ENCODE measurements at regions not wholly inside any gene's neighbourhood (a gene's known extent, or its start where the extent isn't known, plus 50 kb on each side); places are given as distances from the start of the nearest gene placed in this dataset.

DNA sequence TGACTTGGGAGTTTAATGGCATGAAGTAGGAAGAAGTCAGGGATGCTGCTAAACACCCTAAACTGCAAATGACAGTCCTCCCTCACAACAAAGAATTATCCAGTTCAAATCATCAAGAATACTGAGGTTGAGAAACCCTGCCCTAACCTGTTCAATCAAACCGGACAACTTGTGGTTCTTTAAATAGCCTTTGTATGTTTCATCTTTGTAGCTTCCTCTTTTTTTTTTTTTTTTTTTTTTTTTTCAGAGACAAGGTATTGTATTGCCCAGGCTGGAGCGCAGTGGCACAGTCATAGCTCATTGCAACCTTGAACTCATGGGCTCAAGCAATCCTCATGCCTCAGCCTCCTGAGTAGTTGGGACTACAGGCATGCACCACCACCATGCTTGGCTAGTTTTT lies 52.5 kb upstream of the TTC29 start:
- Histone ChIP-seq H3K36me3 (ENCODE audit: insufficient read depth, insufficient read length, low read length) (no peaks in the 10 kb centered on the region), H3K9ac (ENCODE audit: insufficient read length, low read depth) (no peak overlapping the region), H3K27me3 (ENCODE audit: insufficient read depth, insufficient read length) (no peaks in the 10 kb centered on the region), H3K4me3 (ENCODE audit: insufficient read length, low read depth) (no peak overlapping the region), H3K4me1 (ENCODE audit: insufficient read depth, insufficient read length) (no peaks in the 10 kb centered on the region), H3K9me3 (ENCODE audit: insufficient read depth, low read length) (no peaks in the 10 kb centered on the region)
- TF ChIP-seq SUZ12 (IDR thresholded peaks at IDR 0.05; ENCODE audit: extremely low read depth, insufficient read depth, insufficient read length) (no peak), YY1 (IDR thresholded peaks at IDR 0.05; ENCODE audit: insufficient read depth, insufficient read length) (no peak), ZNF274 (IDR thresholded peaks at IDR 0.05; ENCODE audit: low read depth, low read length) (no peak)
- DNase-seq (ENCODE audit: low read depth, low spot score) = no peak

DNA sequence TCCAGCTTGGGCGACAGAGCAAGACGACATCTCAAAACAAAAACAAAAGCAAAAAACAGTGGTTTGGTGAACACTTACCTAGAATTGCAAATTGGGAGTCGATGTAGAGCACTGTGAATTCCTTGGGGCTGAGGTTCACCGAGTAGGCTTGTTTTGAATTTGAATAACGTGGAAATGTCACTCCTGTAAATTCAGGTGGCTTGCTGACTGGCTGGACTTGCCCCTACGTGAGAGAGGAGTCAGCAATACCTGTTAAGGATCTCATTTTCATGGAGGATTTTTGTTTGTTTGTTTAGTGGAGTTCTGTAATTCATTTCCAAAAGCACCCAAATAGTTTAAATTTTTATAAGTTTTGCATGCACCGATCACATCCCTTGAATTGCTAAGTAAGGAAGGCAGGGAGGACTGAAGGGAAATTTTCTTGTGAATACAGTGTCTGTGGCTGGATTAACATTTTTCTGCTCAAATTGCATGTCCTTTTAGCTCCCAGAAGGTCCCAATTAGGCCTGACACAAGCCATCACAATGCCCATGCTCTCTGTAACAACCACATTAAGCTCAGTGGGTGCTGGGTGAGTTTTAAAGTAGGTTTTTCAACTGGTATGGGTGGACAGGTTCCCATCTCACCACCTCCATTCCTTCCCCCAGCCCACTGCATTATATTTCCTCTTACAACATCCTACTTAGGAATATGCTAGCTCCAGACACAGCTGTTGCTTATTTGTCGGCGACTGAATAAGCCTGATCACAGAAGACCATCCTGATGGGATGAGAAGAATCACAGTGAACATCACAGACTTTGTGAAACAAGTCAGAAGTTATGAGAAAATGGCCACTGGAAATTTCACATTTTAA lies 58.5 kb upstream of the TTC29 start:
- H3K36me3 ChIP-seq (ENCODE audit: insufficient read depth, insufficient read length, low read length) = no peaks in the 10 kb centered on the region
- DNase-seq (ENCODE audit: low read depth, low spot score) = no peak
- H3K9me3 ChIP-seq (ENCODE audit: insufficient read depth, low read length) = no peaks in the 10 kb centered on the region
- H3K27me3 ChIP-seq (ENCODE audit: insufficient read depth, insufficient read length) = no peaks in the 10 kb centered on the region
- no peak overlapping the region for H3K9ac ChIP-seq (ENCODE audit: insufficient read length, low read depth)
- H3K4me1 ChIP-seq (ENCODE audit: insufficient read depth, insufficient read length) = no peaks in the 10 kb centered on the region
- TF ChIP-seq YY1 (IDR thresholded peaks at IDR 0.05; ENCODE audit: insufficient read depth, insufficient read length) (no peak), SUZ12 (IDR thresholded peaks at IDR 0.05; ENCODE audit: extremely low read depth, insufficient read depth, insufficient read length) (no peak), ZNF274 (IDR thresholded peaks at IDR 0.05; ENCODE audit: low read depth, low read length) (no peak)
- no peak overlapping the region for H3K4me3 ChIP-seq (ENCODE audit: insufficient read length, low read depth)

GRCh38 chr4:147006229-147006628 lies 60.6 kb upstream of the TTC29 start:
- Histone ChIP-seq H3K36me3 (ENCODE audit: insufficient read depth, insufficient read length, low read length) (no peaks in the 10 kb centered on the region), H3K9me3 (ENCODE audit: insufficient read depth, low read length) (no peaks in the 10 kb centered on the region), H3K4me3 (ENCODE audit: insufficient read length, low read depth) (no peak overlapping the region), H3K9ac (ENCODE audit: insufficient read length, low read depth) (no peak overlapping the region), H3K4me1 (ENCODE audit: insufficient read depth, insufficient read length) (no peaks in the 10 kb centered on the region), H3K27me3 (ENCODE audit: insufficient read depth, insufficient read length) (no peaks in the 10 kb centered on the region)
- no peak for DNase-seq (ENCODE audit: low read depth, low spot score)
- no peak for TF ChIP-seq YY1 (IDR thresholded peaks at IDR 0.05; ENCODE audit: insufficient read depth, insufficient read length)
- TF ChIP-seq ZNF274 (IDR thresholded peaks at IDR 0.05; ENCODE audit: low read depth, low read length) = no peak
- no peak for TF ChIP-seq SUZ12 (IDR thresholded peaks at IDR 0.05; ENCODE audit: extremely low read depth, insufficient read depth, insufficient read length)

DNA sequence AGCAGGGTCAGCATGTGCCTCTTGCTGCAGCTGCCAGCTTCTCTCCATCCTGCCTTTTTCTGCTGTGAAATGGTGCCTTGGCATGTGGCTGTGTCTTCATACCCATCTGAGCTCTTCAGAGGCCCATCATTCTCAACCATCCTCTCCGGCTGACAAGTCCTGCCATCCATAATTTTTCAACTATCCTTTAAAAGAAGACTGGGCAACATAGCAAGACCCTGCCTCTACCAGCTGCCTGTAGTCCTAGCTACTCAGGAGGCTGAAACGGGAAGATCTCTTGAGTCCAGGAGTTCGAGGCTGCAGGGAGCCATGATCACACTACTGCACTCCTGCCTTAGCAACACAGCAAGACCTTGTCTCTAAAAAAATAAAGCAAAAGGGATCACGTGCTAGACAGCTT lies 64.2 kb upstream of the TTC29 start:
- H3K27me3 ChIP-seq (ENCODE audit: insufficient read depth, insufficient read length) = no peaks in the 10 kb centered on the region
- no peaks in the 10 kb centered on the region for H3K9me3 ChIP-seq (ENCODE audit: insufficient read depth, low read length)
- H3K9ac ChIP-seq (ENCODE audit: insufficient read length, low read depth) = no peak overlapping the region
- H3K36me3 ChIP-seq (ENCODE audit: insufficient read depth, insufficient read length, low read length) = no peaks in the 10 kb centered on the region
- TF ChIP-seq ZNF274 (IDR thresholded peaks at IDR 0.05; ENCODE audit: low read depth, low read length) = no peak
- no peak for TF ChIP-seq YY1 (IDR thresholded peaks at IDR 0.05; ENCODE audit: insufficient read depth, insufficient read length)
- TF ChIP-seq SUZ12 (IDR thresholded peaks at IDR 0.05; ENCODE audit: extremely low read depth, insufficient read depth, insufficient read length) = no peak
- DNase-seq (ENCODE audit: low read depth, low spot score) = no peak
- no peaks in the 10 kb centered on the region for H3K4me1 ChIP-seq (ENCODE audit: insufficient read depth, insufficient read length)
- H3K4me3 ChIP-seq (ENCODE audit: insufficient read length, low read depth) = no peak overlapping the region

DNA sequence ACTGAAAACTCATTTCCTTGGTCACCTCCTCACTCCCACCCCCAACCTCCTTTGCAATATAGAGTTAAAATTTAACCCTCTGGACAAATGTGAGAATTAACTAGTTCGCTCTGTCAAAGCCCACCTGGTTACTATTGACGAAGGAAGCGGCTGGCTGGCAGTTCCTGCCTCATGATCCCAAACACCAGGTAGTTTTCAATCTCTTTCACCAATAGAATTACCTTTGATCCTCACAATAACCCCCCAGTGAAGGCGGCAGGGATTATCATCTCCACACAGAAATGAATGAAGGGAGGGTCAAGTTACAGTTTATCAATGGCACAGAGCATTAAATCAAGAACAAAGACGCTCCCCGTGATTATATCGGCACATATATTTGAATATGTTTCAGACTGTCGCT lies 65.7 kb upstream of the TTC29 start:
- Histone ChIP-seq H3K9me3 (ENCODE audit: insufficient read depth, low read length) (no peaks in the 10 kb centered on the region), H3K4me1 (ENCODE audit: insufficient read depth, insufficient read length) (no peaks in the 10 kb centered on the region), H3K36me3 (ENCODE audit: insufficient read depth, insufficient read length, low read length) (no peaks in the 10 kb centered on the region), H3K9ac (ENCODE audit: insufficient read length, low read depth) (no peak overlapping the region), H3K27me3 (ENCODE audit: insufficient read depth, insufficient read length) (no peaks in the 10 kb centered on the region), H3K4me3 (ENCODE audit: insufficient read length, low read depth) (no peak overlapping the region)
- no peak for DNase-seq (ENCODE audit: low read depth, low spot score)
- TF ChIP-seq YY1 (IDR thresholded peaks at IDR 0.05; ENCODE audit: insufficient read depth, insufficient read length) = no peak
- no peak for TF ChIP-seq SUZ12 (IDR thresholded peaks at IDR 0.05; ENCODE audit: extremely low read depth, insufficient read depth, insufficient read length)
- no peak for TF ChIP-seq ZNF274 (IDR thresholded peaks at IDR 0.05; ENCODE audit: low read depth, low read length)

DNA sequence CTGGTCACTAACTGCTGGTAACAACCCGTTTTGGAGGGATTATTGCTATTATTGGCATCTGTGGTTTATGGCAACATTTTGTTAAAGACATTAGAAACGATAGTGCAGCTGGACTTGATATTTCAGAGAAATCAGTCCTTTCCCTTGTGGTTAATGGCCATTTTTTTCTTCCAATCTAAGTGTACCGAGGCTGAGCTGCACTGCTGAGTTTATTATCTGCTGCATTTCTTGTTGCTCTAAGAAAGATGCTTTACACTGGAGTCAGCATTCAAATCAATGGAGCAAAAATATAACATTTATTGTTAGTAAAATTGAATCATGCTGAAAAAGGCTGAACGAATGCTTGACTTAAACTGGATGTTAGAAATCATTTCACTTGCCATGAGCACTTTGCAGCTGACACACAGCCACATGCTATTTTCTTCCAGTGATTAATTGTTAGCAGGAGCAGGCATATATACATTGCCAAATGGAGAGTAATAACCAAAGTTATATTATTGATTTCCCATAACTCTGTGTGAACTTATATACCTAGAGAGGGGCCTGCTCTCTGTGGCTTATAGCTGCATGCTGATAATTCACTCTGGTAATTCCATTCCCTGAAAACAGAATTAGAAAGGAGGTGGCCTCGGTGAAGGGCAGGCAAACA lies 66.5 kb upstream of the TTC29 start:
- Histone ChIP-seq H3K27me3 (ENCODE audit: insufficient read depth, insufficient read length) (no peaks in the 10 kb centered on the region), H3K4me3 (ENCODE audit: insufficient read length, low read depth) (no peak overlapping the region), H3K9ac (ENCODE audit: insufficient read length, low read depth) (no peak overlapping the region), H3K9me3 (ENCODE audit: insufficient read depth, low read length) (no peaks in the 10 kb centered on the region), H3K36me3 (ENCODE audit: insufficient read depth, insufficient read length, low read length) (no peaks in the 10 kb centered on the region), H3K4me1 (ENCODE audit: insufficient read depth, insufficient read length) (no peaks in the 10 kb centered on the region)
- no peak for DNase-seq (ENCODE audit: low read depth, low spot score)
- no peak for TF ChIP-seq SUZ12 (IDR thresholded peaks at IDR 0.05; ENCODE audit: extremely low read depth, insufficient read depth, insufficient read length)
- TF ChIP-seq YY1 (IDR thresholded peaks at IDR 0.05; ENCODE audit: insufficient read depth, insufficient read length) = no peak
- no peak for TF ChIP-seq ZNF274 (IDR thresholded peaks at IDR 0.05; ENCODE audit: low read depth, low read length)

DNA sequence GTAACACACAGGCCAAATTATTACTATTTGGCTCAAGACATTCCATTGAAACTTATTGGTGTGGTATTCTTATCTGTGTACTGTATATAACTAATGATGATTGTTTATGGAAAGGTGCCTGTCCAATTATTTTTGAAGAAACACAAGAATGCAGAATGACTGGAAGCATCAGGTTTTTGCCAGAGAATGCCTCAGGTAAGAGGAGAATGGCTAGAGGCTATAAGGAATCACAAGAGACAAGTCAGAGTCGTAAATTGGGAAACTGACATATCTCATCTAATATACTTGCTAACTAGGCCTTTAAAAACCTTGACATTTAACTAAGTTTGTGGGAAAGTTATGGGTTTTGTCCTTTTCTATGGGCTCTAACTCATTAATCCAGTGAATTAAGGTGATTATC lies 69.3 kb upstream of the TTC29 start:
- H3K36me3 ChIP-seq (ENCODE audit: insufficient read depth, insufficient read length, low read length) = no peaks in the 10 kb centered on the region
- TF ChIP-seq ZNF274 (IDR thresholded peaks at IDR 0.05; ENCODE audit: low read depth, low read length) (no peak), SUZ12 (IDR thresholded peaks at IDR 0.05; ENCODE audit: extremely low read depth, insufficient read depth, insufficient read length) (no peak), YY1 (IDR thresholded peaks at IDR 0.05; ENCODE audit: insufficient read depth, insufficient read length) (no peak)
- no peak overlapping the region for H3K9ac ChIP-seq (ENCODE audit: insufficient read length, low read depth)
- H3K9me3 ChIP-seq (ENCODE audit: insufficient read depth, low read length) = no peaks in the 10 kb centered on the region; the same call in 1 of the 2 replicates
- no peak for DNase-seq (ENCODE audit: low read depth, low spot score)
- no peaks in the 10 kb centered on the region for H3K27me3 ChIP-seq (ENCODE audit: insufficient read depth, insufficient read length)
- no peaks in the 10 kb centered on the region for H3K4me1 ChIP-seq (ENCODE audit: insufficient read depth, insufficient read length)
- H3K4me3 ChIP-seq (ENCODE audit: insufficient read length, low read depth) = no peak overlapping the region

Data from NT2/D1 (cell line).